ENCODE measurements at regions not wholly inside any gene's neighbourhood (a gene's known extent, or its start where the extent isn't known, plus 50 kb on each side); places are given as distances from the start of the nearest gene placed in this dataset.

- H3F3A ChIP-seq (ENCODE audit: low read depth) = no peaks in the 10 kb centered on the region
- H3K4me3 ChIP-seq (ENCODE audit: low read length, poor library complexity, severe bottlenecking) = no peak overlapping the region
- no peaks in the 10 kb centered on the region for H3K36me3 ChIP-seq (ENCODE audit: insufficient read depth, low read length)
- H3K79me2 ChIP-seq (ENCODE audit: insufficient read depth, low read length) = no peaks in the 10 kb centered on the region
- no peaks in the 10 kb centered on the region for H3K4me1 ChIP-seq (ENCODE audit: insufficient read depth, low read length, poor library complexity, severe bottlenecking)
- TF ChIP-seq EZH2phosphoT487 (IDR thresholded peaks at IDR 0.05; ENCODE audit: borderline replicate concordance) (no peak), CTCF (conservative IDR thresholded peaks at IDR 0.05; ENCODE audit: low read length) (no peak)
- no peaks in the 10 kb centered on the region for H3K9me2 ChIP-seq (replicated peaks; ENCODE audit: low read depth, low read length)
- H3K9me3 ChIP-seq (ENCODE audit: insufficient read depth, low read depth, low read length) = no peaks in the 10 kb centered on the region
- H3K9ac ChIP-seq (ENCODE audit: low read depth, low read length, poor library complexity, severe bottlenecking) = no peak overlapping the region
- no peak overlapping the region for H2AFZ ChIP-seq (ENCODE audit: low read length)
- no peaks in the 10 kb centered on the region for H4K20me1 ChIP-seq (ENCODE audit: insufficient read depth, low read length, poor library complexity, severe bottlenecking)
- H3K27me3 ChIP-seq (ENCODE audit: insufficient read depth, low read length, poor library complexity, severe bottlenecking) = no peaks in the 10 kb centered on the region
- no peak overlapping the region for H3K4me2 ChIP-seq (ENCODE audit: low read depth, low read length, poor library complexity, severe bottlenecking)
Observed at GRCh38 chr15:85886309-85886811, 91.6 kb upstream of the KLHL25 start.

- Histone ChIP-seq H4K20me1 (ENCODE audit: insufficient read depth, low read length, poor library complexity, severe bottlenecking) (no peaks in the 10 kb centered on the region), H2AFZ (ENCODE audit: low read length) (no peak overlapping the region)
Observed at GRCh38 chr15:85889956-85890619, 95.4 kb upstream of the KLHL25 start.

GRCh38 chr15:85890620-85890980 lies 95.9 kb upstream of the KLHL25 start:
- no peak overlapping the region for H3K4me2 ChIP-seq (ENCODE audit: low read depth, low read length, poor library complexity, severe bottlenecking)

More at GRCh38 chr15:85889956-85890619, 95.4 kb upstream of the KLHL25 start:
- H3K79me2 ChIP-seq (ENCODE audit: insufficient read depth, low read length) = no peaks in the 10 kb centered on the region
- no peaks in the 10 kb centered on the region for H3K36me3 ChIP-seq (ENCODE audit: insufficient read depth, low read length)
- no peak for TF ChIP-seq EZH2phosphoT487 (IDR thresholded peaks at IDR 0.05; ENCODE audit: borderline replicate concordance)
- no peak for TF ChIP-seq CTCF (conservative IDR thresholded peaks at IDR 0.05; ENCODE audit: low read length)
- H3K27me3 ChIP-seq (ENCODE audit: insufficient read depth, low read length, poor library complexity, severe bottlenecking) = no peaks in the 10 kb centered on the region
- H3F3A ChIP-seq (ENCODE audit: low read depth) = no peaks in the 10 kb centered on the region
- no peak overlapping the region for H3K4me3 ChIP-seq (ENCODE audit: low read length, poor library complexity, severe bottlenecking)
- no peaks in the 10 kb centered on the region for H3K4me1 ChIP-seq (ENCODE audit: insufficient read depth, low read length, poor library complexity, severe bottlenecking)
- no peaks in the 10 kb centered on the region for H3K9me2 ChIP-seq (replicated peaks; ENCODE audit: low read depth, low read length)
- H3K4me2 ChIP-seq (ENCODE audit: low read depth, low read length, poor library complexity, severe bottlenecking) = no peak overlapping the region
- H3K9ac ChIP-seq (ENCODE audit: low read depth, low read length, poor library complexity, severe bottlenecking) = no peak overlapping the region
- no peaks in the 10 kb centered on the region for H3K9me3 ChIP-seq (ENCODE audit: insufficient read depth, low read depth, low read length)

More at GRCh38 chr15:85890620-85890980, 95.9 kb upstream of the KLHL25 start:
- TF ChIP-seq EZH2phosphoT487 (IDR thresholded peaks at IDR 0.05; ENCODE audit: borderline replicate concordance) (no peak), CTCF (conservative IDR thresholded peaks at IDR 0.05; ENCODE audit: low read length) (no peak)
- Histone ChIP-seq H3F3A (ENCODE audit: low read depth) (no peaks in the 10 kb centered on the region), H3K27me3 (ENCODE audit: insufficient read depth, low read length, poor library complexity, severe bottlenecking) (no peaks in the 10 kb centered on the region), H4K20me1 (ENCODE audit: insufficient read depth, low read length, poor library complexity, severe bottlenecking) (no peaks in the 10 kb centered on the region), H3K9me3 (ENCODE audit: insufficient read depth, low read depth, low read length) (no peaks in the 10 kb centered on the region), H2AFZ (ENCODE audit: low read length) (no peak overlapping the region), H3K4me1 (ENCODE audit: insufficient read depth, low read length, poor library complexity, severe bottlenecking) (no peaks in the 10 kb centered on the region), H3K4me3 (ENCODE audit: low read length, poor library complexity, severe bottlenecking) (no peak overlapping the region), H3K9ac (ENCODE audit: low read depth, low read length, poor library complexity, severe bottlenecking) (no peak overlapping the region), H3K36me3 (ENCODE audit: insufficient read depth, low read length) (no peaks in the 10 kb centered on the region), H3K79me2 (ENCODE audit: insufficient read depth, low read length) (no peaks in the 10 kb centered on the region), H3K9me2 (replicated peaks; ENCODE audit: low read depth, low read length) (no peaks in the 10 kb centered on the region)

Measured in Loucy (cell line).